ENCODE measurements at regions not wholly inside any gene's neighbourhood (a gene's known extent, or its start where the extent isn't known, plus 50 kb on each side); places are given as distances from the start of the nearest gene placed in this dataset.

GRCh38 chr3:65146179-65146578 lies 458.4 kb upstream of the ADAMTS9 start:
- no peak overlapping the region for H3K9ac ChIP-seq (ENCODE audit: control insufficient read depth, insufficient read depth, low read length)
- no peaks in the 10 kb centered on the region for H3K4me1 ChIP-seq (ENCODE audit: control insufficient read depth, insufficient read depth, low read length)
- no peak for FAIRE-seq
- no peaks in the 10 kb centered on the region for H3K27me3 ChIP-seq (replicated peaks in 1 of 2; ENCODE audit: control insufficient read depth in 2 of 2, insufficient read depth in 2 of 2, low read length in 1 of 2)
- CTCF ChIA-PET, result no interaction called here
- H4K20me1 ChIP-seq (ENCODE audit: control insufficient read depth, insufficient read depth), result no peaks in the 10 kb centered on the region
- POLR2A ChIA-PET, result no interaction called here
- H3K79me2 ChIP-seq (ENCODE audit: control insufficient read depth, insufficient read depth, low read length), result no peaks in the 10 kb centered on the region
- BruUV-seq (replicated peaks), result no TSS peak
- no peaks in the 10 kb centered on the region for H3K36me3 ChIP-seq (ENCODE audit: control insufficient read depth in 2 of 2, insufficient read depth in 2 of 2, low read length in 1 of 2)
- ATAC-seq, result no peak
- H3K27ac ChIP-seq (ENCODE audit: control insufficient read depth, insufficient read depth), result no peak overlapping the region
- H3K4me3 ChIP-seq, result no peak overlapping the region
- TF ChIP-seq POLR2A (IDR thresholded peaks at IDR 0.05; ENCODE audit: low read depth, low read length) (no peak), SUZ12 (IDR thresholded peaks at IDR 0.05; ENCODE audit: unreplicated experiment) (no peak), NR2F1 (conservative IDR thresholded peaks at IDR 0.05) (no peak), MEF2A (IDR thresholded peaks at IDR 0.05; ENCODE audit: insufficient read depth, low read depth, low read length) (no peak), NR2C2 (IDR thresholded peaks at IDR 0.05; ENCODE audit: borderline replicate concordance, control insufficient read depth, insufficient read length, low read depth) (no peak), ZNF622 (IDR thresholded peaks at IDR 0.05) (no peak), ZBTB40 (IDR thresholded peaks at IDR 0.05; ENCODE audit: borderline replicate concordance) (no peak), SP1 (IDR thresholded peaks at IDR 0.05; ENCODE audit: low read depth, low read length) (no peak), PBX3 (IDR thresholded peaks at IDR 0.05; ENCODE audit: insufficient replicate concordance, low read depth, low read length) (no peak), TCF7 (IDR thresholded peaks at IDR 0.05; ENCODE audit: borderline replicate concordance) (no peak), NFYB (IDR thresholded peaks at IDR 0.05; ENCODE audit: insufficient read depth, low read depth, low read length) (no peak), YBX1 (IDR thresholded peaks at IDR 0.05) (no peak), SMARCA5 (IDR thresholded peaks at IDR 0.05) (no peak), NFXL1 (IDR thresholded peaks at IDR 0.05; ENCODE audit: borderline replicate concordance) (no peak), MYC (IDR thresholded peaks at IDR 0.05; ENCODE audit: insufficient read depth, insufficient read length, insufficient replicate concordance, low read length, severe bottlenecking) (no peak), LARP7 (IDR thresholded peaks at IDR 0.05) (no peak), TARDBP (IDR thresholded peaks at IDR 0.05; ENCODE audit: borderline replicate concordance) (no peak)
- TF ChIP-seq, protein P1, sequence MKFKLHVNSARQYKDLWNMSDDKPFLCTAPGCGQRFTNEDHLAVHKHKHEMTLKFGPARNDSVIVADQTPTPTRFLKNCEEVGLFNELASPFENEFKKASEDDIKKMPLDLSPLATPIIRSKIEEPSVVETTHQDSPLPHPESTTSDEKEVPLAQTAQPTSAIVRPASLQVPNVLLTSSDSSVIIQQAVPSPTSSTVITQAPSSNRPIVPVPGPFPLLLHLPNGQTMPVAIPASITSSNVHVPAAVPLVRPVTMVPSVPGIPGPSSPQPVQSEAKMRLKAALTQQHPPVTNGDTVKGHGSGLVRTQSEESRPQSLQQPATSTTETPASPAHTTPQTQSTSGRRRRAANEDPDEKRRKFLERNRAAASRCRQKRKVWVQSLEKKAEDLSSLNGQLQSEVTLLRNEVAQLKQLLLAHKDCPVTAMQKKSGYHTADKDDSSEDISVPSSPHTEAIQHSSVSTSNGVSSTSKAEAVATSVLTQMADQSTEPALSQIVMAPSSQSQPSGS (IDR thresholded peaks at IDR 0.05; ENCODE audit: low read length), result no peak
- TF ChIP-seq, protein P2, sequence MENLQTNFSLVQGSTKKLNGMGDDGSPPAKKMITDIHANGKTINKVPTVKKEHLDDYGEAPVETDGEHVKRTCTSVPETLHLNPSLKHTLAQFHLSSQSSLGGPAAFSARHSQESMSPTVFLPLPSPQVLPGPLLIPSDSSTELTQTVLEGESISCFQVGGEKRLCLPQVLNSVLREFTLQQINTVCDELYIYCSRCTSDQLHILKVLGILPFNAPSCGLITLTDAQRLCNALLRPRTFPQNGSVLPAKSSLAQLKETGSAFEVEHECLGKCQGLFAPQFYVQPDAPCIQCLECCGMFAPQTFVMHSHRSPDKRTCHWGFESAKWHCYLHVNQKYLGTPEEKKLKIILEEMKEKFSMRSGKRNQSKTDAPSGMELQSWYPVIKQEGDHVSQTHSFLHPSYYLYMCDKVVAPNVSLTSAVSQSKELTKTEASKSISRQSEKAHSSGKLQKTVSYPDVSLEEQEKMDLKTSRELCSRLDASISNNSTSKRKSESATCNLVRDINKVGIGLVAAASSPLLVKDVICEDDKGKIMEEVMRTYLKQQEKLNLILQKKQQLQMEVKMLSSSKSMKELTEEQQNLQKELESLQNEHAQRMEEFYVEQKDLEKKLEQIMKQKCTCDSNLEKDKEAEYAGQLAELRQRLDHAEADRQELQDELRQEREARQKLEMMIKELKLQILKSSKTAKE (IDR thresholded peaks at IDR 0.05; ENCODE audit: low read depth, poor library complexity, severe bottlenecking), result no peak
- intact Hi-C loops (cut with micrococcal nuclease; ENCODE audit: unreplicated experiment) (no loop called here), in situ Hi-C loops (cut with MboI) (no loop called here)
- RAD21 ChIA-PET (ENCODE audit: unreplicated experiment), result no interaction called here
- no peak for DNase-seq (ENCODE audit: low read depth, low spot score)
- SMC1A ChIA-PET (ENCODE audit: uncharacterized antibody, unreplicated experiment), result no interaction called here
- H3K4me2 ChIP-seq (ENCODE audit: control insufficient read depth, insufficient read depth), result no peak overlapping the region
- WGBS (ENCODE audit: insufficient coverage, insufficient replicate concordance, low lambda C conversion rate, missing lambda C conversion rate), result 28% methylated on average over 3 of the region's 3 CpGs
- H2AFZ ChIP-seq (ENCODE audit: control insufficient read depth, low read depth, low read length), result no peak overlapping the region
- no peaks in the 10 kb centered on the region for H3K9me3 ChIP-seq (replicated peaks; ENCODE audit: control insufficient read depth, insufficient read depth, low read length)

Measured in GM12878 (cell line).